GM13977 (cell line): ENCODE measurements at regions not wholly inside any gene's neighbourhood (a gene's known extent, or its start where the extent isn't known, plus 50 kb on each side); places are given as distances from the start of the nearest gene placed in this dataset.

Experiments
- DNase-seq: peaks from one replicate; pipeline ENCODE4 v3.0.0; 2012; ENCODE audit warnings: low spot score
- CTCF ChIP-seq: IDR thresholded peaks from 2 replicates; pipeline ENCODE4 v1.5.1; 2012; ENCODE audit warnings: mild to moderate bottlenecking, control low read depth; ENCODE audit not compliant: insufficient read depth; ENCODE audit errors: extremely low read depth, missing control alignments
- in situ Hi-C: fragments of 300-500 bp; cut with MboI; formaldehyde crosslinking; loops from one replicate; pipeline ENCODE4 v1.12.0; 2022; ENCODE audit warnings: low sequenced_read_pairs, low pct_unique_long_range_greater_than_20kb, mixed read lengths, inconsistent platforms; ENCODE audit not compliant: unreplicated experiment

- in situ Hi-C loops: no loop called here
- TF ChIP-seq CTCF: no peak
- no peak for DNase-seq
Observed at GRCh38 chr19:30130356-30131122, 188.5 kb downstream of the URI1 start.

GRCh38 chr19:30131246-30131645 is 189.2 kb downstream of the URI1 start:
- in situ Hi-C loops: no loop called here
- TF ChIP-seq CTCF: no peak
- DNase-seq: no peak

GRCh38 chr19:30131722-30132291 is 189.8 kb downstream of the URI1 start:
- no peak for DNase-seq
- TF ChIP-seq CTCF: no peak
- in situ Hi-C loops: no loop called here

- no peak for TF ChIP-seq CTCF
- no peak for DNase-seq
- in situ Hi-C loops: no loop called here
Observed at GRCh38 chr19:30132343-30133075, 190.5 kb downstream of the URI1 start.

GRCh38 chr19:30133803-30134202 is 191.8 kb downstream of the URI1 start:
- no peak for DNase-seq
- in situ Hi-C loops: no loop called here

More at GRCh38 chr19:30133803-30134202, 191.8 kb downstream of the URI1 start:
- TF ChIP-seq CTCF: no peak
